ENCODE measurements at regions not wholly inside any gene's neighbourhood (a gene's known extent, or its start where the extent isn't known, plus 50 kb on each side); places are given as distances from the start of the nearest gene placed in this dataset.

DNA sequence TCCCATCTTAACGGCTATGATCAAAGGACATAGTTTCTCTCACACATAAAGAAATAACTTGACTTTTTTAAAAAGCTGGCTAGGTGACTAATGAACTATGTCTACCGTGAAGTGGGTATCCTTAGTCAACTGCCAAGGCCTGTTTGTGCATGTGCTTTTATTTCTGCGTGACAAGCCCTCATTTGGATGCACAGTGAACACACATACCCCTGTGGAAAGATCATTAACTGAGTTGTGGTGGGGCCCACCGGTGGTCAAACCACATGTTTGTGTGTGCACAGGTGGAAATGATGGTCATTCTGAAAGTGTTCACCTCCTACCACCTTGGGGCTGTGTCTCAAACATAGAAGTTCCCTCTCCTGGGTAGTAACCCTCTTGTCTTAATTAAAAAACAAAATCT is 256.1 kb upstream of the SALL1 start:
- TF ChIP-seq, protein P1, sequence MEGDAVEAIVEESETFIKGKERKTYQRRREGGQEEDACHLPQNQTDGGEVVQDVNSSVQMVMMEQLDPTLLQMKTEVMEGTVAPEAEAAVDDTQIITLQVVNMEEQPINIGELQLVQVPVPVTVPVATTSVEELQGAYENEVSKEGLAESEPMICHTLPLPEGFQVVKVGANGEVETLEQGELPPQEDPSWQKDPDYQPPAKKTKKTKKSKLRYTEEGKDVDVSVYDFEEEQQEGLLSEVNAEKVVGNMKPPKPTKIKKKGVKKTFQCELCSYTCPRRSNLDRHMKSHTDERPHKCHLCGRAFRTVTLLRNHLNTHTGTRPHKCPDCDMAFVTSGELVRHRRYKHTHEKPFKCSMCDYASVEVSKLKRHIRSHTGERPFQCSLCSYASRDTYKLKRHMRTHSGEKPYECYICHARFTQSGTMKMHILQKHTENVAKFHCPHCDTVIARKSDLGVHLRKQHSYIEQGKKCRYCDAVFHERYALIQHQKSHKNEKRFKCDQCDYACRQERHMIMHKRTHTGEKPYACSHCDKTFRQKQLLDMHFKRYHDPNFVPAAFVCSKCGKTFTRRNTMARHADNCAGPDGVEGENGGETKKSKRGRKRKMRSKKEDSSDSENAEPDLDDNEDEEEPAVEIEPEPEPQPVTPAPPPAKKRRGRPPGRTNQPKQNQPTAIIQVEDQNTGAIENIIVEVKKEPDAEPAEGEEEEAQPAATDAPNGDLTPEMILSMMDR (IDR thresholded peaks at IDR 0.05), result no peak
- no peak for TF ChIP-seq EP300 (IDR thresholded peaks at IDR 0.05; ENCODE audit: low read depth)
- no peak for TF ChIP-seq POLR2AphosphoS5 (IDR thresholded peaks at IDR 0.05)

Data from transverse colon (tissue), 4 donors.